ENCODE measurements at regions not wholly inside any gene's neighbourhood (a gene's known extent, or its start where the extent isn't known, plus 50 kb on each side); places are given as distances from the start of the nearest gene placed in this dataset.
A peak's percentile ranks its signal among the peaks of the same experiment; 100 is the strongest.

- no peak for DNase-seq
These were observed 186.9 kb downstream of the PSMG1 start for GRCh38 chr21:38996355-38996754.

- no peak for DNase-seq
These were observed 187.5 kb downstream of the PSMG1 start for GRCh38 chr21:38995731-38996130.

DNA sequence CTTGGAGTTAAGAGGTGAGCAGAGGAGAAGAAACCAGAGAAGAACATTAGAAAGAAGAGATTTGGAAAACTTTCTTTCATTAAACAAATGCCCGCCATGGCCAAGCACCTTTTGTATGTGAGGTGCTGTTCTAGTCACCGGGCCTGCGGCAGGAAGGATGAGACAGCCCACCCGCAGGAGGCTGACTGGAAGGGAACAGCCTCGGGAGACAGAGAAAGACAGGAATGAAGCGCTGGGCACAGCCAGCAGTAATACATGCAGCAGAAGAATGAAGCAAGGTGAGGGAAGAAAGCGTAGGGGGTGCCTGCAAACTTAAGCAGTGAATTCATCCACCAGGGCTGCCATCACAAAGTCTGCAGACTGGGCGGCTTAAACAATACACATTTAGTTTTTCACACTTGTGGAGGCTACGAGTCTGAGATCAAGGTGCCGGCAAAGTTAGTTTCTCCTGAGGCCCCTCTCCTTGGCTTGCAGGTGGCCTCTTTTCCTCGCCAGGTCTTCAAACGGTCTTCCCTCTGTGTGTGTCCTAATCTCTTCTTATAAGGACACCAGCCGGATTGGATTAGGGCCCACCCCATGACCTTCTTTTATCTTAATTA, 188.1 kb downstream of the PSMG1 start:
- no peak for DNase-seq

GRCh38 chr21:38994042-38994441, 188.3 kb downstream of the ETS2 start:
- DNase-seq = no peak

GRCh38 chr21:38993561-38993960, 187.8 kb downstream of the ETS2 start:
- DNase-seq = peak; percentile 49

GRCh38 chr21:38992737-38993136, 187.0 kb downstream of the ETS2 start:
- DNase-seq = no peak

- DNase-seq = no peak
These were observed 184.7 kb downstream of the ETS2 start for GRCh38 chr21:38990424-38990794.

DNA sequence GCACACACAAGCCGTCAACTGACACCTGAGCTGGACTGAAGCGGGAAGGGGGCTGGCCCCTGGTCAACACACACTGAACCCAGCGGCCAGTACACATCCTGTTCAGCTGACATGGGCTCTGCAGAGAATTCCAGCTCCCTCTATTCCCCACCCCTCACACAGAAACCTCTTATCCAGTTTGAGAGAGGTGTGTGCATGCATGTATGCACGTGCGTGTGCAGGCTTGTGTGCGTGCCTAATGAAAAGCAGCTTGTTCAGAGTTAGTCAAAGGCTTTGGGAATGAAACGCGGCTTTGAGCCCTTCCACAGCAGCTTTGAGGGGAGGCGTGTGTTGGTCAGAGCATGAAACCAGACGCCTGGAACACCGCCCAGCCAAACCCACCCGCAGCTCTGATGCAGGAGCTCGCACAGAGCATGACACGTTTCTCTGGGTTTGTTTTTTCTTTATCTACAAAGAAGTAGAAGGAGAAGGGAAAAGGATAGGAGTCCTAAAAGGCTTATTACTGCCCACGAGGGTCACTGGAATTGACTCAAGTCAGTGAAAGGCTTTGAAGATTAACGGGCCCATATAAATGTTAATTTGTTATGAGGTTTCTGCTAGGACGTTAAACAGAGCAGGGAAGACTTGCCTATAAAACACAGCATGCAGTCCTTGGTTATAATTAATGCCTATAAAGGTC, 184.2 kb downstream of the ETS2 start:
- no peak for DNase-seq

DNA sequence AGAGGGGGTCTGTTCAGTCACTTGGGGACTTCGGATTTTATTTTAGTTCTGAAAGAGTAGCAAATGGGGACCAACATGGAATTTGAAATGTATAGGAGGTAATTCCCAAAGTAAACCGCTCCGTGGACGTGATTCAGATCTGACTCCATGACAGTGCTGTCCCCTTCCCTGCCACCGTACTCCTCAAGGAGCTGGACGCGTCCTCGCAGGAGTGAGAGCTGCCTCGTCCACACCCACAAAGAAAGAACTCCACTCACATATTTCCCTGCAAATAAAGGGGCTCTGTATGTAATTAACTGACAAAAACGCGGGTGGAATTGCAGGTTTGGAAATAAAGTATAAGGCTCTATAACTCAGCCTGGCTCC, 183.6 kb downstream of the ETS2 start:
- DNase-seq = no peak

GRCh38 chr21:38988509-38989378, 183.0 kb downstream of the ETS2 start:
- DNase-seq = no peak

DNA sequence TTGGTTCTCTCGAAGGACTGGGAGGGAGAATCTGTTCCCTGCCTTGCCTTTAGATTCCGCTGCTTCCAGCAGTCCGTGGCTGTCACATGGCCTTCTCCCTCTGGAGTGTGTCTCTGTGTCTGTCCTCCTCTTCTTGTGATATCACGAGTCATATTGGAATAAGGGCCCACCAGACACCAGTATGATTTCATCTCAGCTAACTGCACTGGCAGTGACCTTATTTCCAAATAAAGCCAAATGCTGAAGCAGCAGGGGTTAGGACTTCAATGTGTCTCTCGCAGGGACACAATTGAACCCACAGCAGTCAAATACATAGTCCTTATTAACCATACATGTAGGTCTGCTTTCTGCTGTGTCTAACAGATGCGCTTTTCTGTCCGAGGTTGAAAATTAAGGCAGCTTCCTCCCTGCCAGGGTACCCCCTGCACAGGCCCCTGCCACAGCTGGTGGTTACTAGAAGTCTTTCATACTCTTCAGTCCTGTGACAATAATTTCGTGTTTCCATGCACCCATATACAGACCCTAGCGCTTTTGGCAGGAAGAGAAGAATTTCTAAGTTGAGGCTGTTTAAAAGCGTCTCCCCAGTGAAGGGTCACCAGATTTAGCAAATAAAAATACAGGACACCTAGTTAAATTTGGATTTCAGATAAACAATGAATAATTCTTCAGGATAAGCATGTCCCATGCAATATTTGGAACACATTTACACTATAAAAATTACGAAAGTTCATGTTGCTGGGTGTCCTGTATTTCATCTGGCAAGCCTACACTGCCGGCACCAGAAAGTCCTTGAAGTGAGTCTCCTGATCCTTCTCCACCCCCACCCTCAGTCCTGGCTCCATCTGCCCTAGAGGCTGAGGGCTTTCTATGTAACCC, 182.1 kb downstream of the ETS2 start:
- DNase-seq = no peak

DNA sequence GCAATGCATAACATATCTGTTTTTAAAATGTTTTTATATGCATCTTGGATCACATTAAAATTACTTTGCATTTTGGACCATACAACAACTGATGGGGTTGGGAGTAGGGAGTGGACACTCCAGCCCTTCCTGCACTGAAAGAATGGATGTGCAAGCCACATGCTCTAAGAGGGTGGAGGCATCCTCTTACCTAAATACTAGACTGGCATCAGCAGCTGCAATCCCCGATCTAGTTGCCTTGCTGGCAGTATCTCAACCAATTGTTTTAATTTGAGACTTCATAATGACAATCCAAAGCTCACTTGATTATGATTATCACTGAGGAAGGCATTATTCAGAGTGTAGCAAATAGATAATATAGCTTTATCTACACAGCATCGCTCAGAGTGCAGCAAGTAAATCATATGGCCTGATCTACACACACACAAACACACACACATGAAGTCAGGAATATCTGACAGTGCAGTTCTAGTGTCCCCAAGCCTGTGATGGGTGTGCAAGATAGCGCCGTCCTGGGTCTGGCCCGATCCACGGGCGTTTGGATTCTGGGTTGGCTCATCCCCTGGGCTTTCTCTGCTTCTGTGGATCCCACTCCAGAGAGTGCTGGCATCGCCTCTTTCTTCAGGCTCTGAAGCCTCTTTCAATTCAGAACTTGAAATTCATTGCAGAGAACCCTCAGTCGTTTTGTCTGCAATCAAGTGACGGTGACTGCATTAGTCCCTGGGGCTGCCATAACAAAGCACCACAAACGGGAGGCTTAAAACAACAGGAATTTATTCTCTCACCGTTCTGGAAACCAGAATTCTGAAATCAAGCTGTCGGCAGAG, 181.3 kb downstream of the ETS2 start:
- DNase-seq = no peak

DNA sequence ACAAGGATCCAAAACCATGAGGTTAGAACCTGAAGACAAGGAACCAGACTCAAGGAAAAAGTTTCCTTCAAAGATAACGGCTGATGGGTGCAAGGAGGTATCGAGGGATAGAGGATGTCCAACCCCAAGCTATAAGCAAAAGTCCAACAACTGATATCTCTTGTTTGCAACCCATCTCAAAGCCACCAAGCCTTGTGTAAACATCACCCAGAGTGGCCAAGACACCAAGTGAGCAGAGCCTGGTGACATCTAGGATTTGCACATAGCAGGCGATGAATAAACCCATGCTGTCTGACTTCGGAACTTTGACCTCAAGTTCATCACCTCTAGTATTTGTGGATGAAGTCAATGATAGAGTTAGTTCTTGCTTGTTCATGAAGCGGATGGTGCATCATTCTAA, 180.7 kb downstream of the ETS2 start:
- no peak for DNase-seq

DNA sequence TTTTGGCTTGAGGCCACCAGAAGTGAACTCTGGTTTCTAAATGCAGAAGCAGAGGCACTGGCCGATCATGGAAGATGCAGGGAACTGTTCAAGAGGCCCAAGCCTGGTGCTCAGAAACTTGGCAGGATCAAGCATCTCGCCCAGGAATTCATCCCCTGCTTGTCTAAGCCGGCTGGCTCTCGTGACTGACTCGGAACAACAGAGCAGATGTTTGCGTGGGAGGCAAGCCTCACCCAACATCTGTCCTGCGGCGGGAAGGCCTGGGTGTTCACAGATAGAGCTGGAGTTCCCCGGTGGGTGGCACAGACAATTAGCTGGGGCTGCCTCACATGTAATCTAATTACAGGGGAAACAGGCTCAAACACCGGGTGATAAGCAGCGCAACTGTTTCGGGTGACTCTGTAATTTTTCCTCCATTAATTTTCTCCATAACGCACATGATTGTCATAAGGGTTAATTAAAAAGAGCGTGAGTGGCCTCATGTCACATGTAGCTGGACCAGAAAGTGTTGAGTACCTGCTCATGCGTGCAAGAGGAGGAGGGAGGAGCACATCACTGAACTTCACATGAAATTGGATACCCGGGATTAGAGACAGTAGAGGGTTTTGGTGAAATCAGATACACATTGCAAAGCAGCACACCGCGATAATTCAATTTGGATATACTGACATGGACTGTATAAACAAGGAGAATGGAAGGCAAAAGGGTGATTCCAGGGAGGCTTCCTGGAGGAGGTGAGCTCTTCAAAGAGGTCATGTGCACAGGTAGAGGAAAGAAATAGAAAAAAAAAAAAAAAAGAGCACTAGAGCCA, 180.0 kb downstream of the ETS2 start:
- no peak for DNase-seq

- no peak for DNase-seq
These were observed 179.3 kb downstream of the ETS2 start for GRCh38 chr21:38984982-38985567.

- no peak for DNase-seq
These were observed 178.8 kb downstream of the ETS2 start for GRCh38 chr21:38984568-38984967.

DNA sequence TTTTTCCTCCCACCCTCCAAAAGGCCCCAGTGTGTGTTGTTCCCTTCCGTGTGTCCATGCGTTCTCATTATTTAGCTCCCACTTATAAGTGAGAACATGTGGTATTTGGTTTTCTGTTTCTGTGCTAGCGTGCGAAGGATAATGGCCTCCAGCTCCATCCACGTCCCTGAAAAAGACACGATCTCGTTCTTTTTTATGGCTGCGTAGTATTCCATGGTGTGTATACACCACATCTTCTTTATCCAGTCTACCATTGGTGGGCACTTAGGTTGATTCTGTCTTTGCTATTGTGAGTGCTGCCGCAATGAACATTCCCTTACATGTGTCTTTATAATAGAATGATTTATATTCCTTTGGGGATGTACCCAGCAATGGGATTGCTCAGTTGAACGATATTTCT, 177.8 kb downstream of the ETS2 start:
- DNase-seq = no peak

DNA sequence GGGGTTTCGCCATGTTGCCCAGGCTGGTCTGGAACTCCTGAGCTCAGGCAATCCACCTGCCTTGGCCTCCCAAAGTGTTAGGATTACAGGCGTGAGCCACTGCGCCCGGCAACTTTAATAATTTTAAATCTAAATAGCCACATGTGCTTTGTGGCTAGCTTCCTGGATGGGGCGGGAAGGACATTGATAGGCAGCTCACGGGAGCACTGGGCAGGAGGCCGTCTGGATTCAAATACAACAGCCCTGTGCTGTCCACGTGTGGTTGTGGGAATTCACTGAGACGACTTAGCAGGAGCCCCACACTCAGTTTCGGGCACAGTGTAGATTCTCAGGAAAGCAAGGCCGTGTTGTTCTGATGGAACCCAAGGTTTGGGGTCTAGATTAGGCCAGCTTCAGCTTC, 177.1 kb downstream of the ETS2 start:
- DNase-seq = no peak

DNA sequence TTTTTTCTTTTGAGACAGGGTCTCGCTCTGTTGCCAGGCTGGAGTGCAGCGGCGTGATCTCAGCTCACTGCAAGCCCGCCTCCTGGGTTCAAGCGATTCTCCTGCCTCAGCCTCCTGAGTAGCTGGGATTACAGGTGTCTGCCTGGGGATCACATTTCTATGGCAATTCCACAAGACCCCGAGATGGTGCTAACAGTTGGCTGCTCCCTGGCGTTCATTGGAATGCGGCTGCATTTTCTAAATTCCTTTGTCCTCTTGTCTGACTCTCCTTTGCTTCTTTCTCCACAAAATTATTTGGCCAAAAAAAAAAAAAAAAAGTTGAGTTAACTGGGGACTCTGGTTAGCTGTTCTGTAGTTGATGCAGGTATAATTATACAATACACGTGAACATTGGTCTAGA, 176.4 kb downstream of the ETS2 start:
- peak; percentile 28 for DNase-seq

DNA sequence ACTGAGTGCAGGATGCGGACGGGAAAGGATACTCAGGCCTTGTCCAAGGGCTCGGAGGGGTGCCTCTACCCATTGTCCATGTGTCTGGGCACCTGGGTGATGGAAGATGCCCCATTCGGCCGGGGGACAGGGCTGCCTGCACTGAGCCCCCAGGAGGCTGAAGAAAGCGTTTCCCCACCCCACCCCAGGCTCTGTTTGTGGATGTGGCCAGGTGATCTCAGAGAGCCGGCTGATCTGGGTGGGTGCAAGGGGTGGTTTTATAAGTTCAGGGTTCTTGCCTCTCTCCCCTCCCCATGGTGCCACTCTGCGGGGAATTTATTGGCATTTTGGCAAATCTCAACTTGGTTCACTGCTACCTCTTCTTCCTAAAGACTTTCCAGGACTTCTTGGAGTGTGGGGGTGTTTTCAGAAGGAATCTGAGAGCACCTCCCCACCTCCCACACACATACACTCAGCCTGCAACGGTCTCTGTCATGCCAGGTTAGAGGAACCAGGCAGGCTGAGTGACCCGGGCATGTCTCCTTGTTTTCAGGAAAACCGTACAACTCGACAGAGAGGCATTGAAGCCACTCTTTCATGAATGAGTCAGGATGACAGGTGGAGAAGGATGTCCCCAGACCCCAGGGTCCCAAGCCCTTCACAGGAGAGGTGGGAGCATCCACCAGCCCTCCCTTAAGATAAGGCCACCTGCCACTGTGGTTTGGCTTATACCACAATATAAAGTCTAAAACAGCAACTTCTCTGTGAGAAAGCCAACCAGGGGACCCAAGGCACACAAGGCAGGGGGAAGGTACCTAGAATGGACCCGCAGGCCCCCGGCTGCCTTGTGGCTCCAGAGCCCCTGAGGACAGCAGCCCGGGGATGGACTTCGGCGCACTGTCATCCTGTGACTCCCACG, 174.9 kb downstream of the ETS2 start:
- no peak for DNase-seq
